CD14-positive monocyte (primary cell): ENCODE measurements at regions not wholly inside any gene's neighbourhood (a gene's known extent, or its start where the extent isn't known, plus 50 kb on each side); places are given as distances from the start of the nearest gene placed in this dataset.
A peak's percentile ranks its signal among the peaks of the same experiment; 100 is the strongest.

Experiments used
- DNase-seq, 3 donors: peaks; one replicate each; pipeline ENCODE4 v3.0.0-alpha.2; 2011 to 2022
- H2AFZ ChIP-seq: 2 replicates; pipeline ENCODE4 v1.6.0; 2012; ENCODE audit warnings: mild to moderate bottlenecking, low read depth, low read length, inconsistent platforms; ENCODE audit not compliant: insufficient read depth, poor library complexity, severe bottlenecking
- H3K27ac ChIP-seq, 2 donors: 1 replicate in 1 of 2; 2 replicates in 1 of 2; pipeline ENCODE4 v1.5.1; 2012 to 2013; ENCODE audit warnings: low read length in 2 of 2, control low read depth in 1 of 2, inconsistent platforms in 1 of 2, low read depth in 1 of 2, mild to moderate bottlenecking in 1 of 2
- H3K27me3 ChIP-seq, 2 donors: one replicate each; pipeline versions ENCODE4 v1.6.0 to v1.6.1; 2011 to 2013; ENCODE audit warnings: low read length in 2 of 2; ENCODE audit not compliant: control insufficient read depth in 2 of 2, insufficient read depth in 2 of 2
- H3K36me3 ChIP-seq, 2 donors: replicated peaks in 1 of 2; 1 replicate in 1 of 2; 2 replicates in 1 of 2; pipeline versions ENCODE4 v1.5.1 to v1.6.1; 2012 to 2013; ENCODE audit warnings: low read length in 2 of 2, control low read depth in 1 of 2, inconsistent platforms in 1 of 2, mild to moderate bottlenecking in 1 of 2; ENCODE audit not compliant: insufficient read depth in 2 of 2, control insufficient read depth in 1 of 2
- H3K4me1 ChIP-seq, 2 donors: 1 replicate in 1 of 2; 2 replicates in 1 of 2; pipeline versions ENCODE4 v1.5.1 to v1.6.1; 2012 to 2013; ENCODE audit warnings: low read length in 2 of 2, control low read depth in 1 of 2, inconsistent platforms in 1 of 2, mild to moderate bottlenecking in 1 of 2, moderate library complexity in 1 of 2; ENCODE audit not compliant: insufficient read depth in 2 of 2, control insufficient read depth in 1 of 2
- H3K4me2 ChIP-seq: replicated peaks from 2 replicates; pipeline ENCODE3; 2012; ENCODE audit warnings: low read length, moderate library complexity, mild to moderate bottlenecking; ENCODE audit not compliant: poor library complexity, severe bottlenecking; ENCODE audit errors: extremely low read depth
- H3K4me3 ChIP-seq, 3 experiments: fragments of 200-600 bp in 1 of 3; sonication (generic) in 1 of 3; replicated peaks in 1 of 3; 1 replicate in 2 of 3; 2 replicates in 1 of 3; pipeline ENCODE4 v1.5.1; 2011 to 2013; ENCODE audit warnings: low read length in 3 of 3, mild to moderate bottlenecking in 3 of 3, control low read depth in 2 of 3, low read depth in 2 of 3, inconsistent platforms in 1 of 3, moderate library complexity in 1 of 3
- H3K79me2 ChIP-seq: 2 replicates; pipeline ENCODE4 v1.6.0; 2012; ENCODE audit warnings: mild to moderate bottlenecking, control low read depth, inconsistent platforms, low read length, moderate library complexity; ENCODE audit not compliant: insufficient read depth
- H3K9ac ChIP-seq: 2 replicates; pipeline ENCODE4 v1.6.0; 2017; ENCODE audit warnings: low read length, mild to moderate bottlenecking; ENCODE audit not compliant: insufficient read depth, poor library complexity, severe bottlenecking
- H3K9me3 ChIP-seq, 2 donors: replicated peaks in 1 of 2; 1 replicate in 1 of 2; 2 replicates in 1 of 2; pipeline versions ENCODE4 v1.5.1 to v1.6.1; 2012 to 2013; ENCODE audit warnings: low read length in 2 of 2, control low read depth in 1 of 2; ENCODE audit not compliant: control insufficient read depth in 1 of 2, insufficient read depth in 1 of 2
- H4K20me1 ChIP-seq: 2 replicates; pipeline ENCODE4 v1.6.0; 2012; ENCODE audit warnings: mild to moderate bottlenecking, low read length, control low read depth, moderate library complexity; ENCODE audit not compliant: insufficient read depth
- H3K27ac Mint-ChIP-seq, 7 donors: one replicate each; pipeline ENCODE4 v1.8.0; 2020; ENCODE audit warnings: mild to moderate bottlenecking in 7 of 7, mixed read lengths in 7 of 7, moderate library complexity in 6 of 7, inconsistent platforms in 2 of 7
- H3K27me3 Mint-ChIP-seq, 3 donors: one replicate each; pipeline ENCODE4 v1.8.0; 2021 to 2022; ENCODE audit warnings: low read depth in 3 of 3, mild to moderate bottlenecking in 3 of 3, mixed read lengths in 3 of 3, moderate library complexity in 3 of 3, inconsistent platforms in 1 of 3
- H3K36me3 Mint-ChIP-seq, 2 donors: one replicate each; pipeline ENCODE4 v1.8.0; 2020; ENCODE audit warnings: mixed read lengths in 2 of 2, inconsistent platforms in 1 of 2, mild to moderate bottlenecking in 1 of 2
- H3K4me1 Mint-ChIP-seq: one replicate; pipeline ENCODE4 v1.8.0; 2020; ENCODE audit warnings: mild to moderate bottlenecking, mixed read lengths
- H3K4me3 Mint-ChIP-seq, 2 donors: one replicate each; pipeline ENCODE4 v1.8.0; 2020; ENCODE audit warnings: mild to moderate bottlenecking in 2 of 2, mixed read lengths in 2 of 2, moderate library complexity in 1 of 2
- H3K9me3 Mint-ChIP-seq, 7 donors: one replicate each; pipeline ENCODE4 v1.8.0; 2020 to 2022; ENCODE audit warnings: mixed read lengths in 7 of 7, mild to moderate bottlenecking in 6 of 7, moderate library complexity in 6 of 7, inconsistent platforms in 2 of 7
- WGBS: methylation state at CpG from one replicate; pipeline ENCODE4 v1.1.5; 2013; ENCODE audit warnings: missing lambda C conversion rate; ENCODE audit not compliant: insufficient coverage; 5-methylcytosine and 5-hydroxymethylcytosine counted together
- intact Hi-C, 2 donors: fragments of 100-400 bp; cut with micrococcal nuclease; formaldehyde crosslinking; loops; one replicate each; pipeline versions ENCODE4 v1.15.0 to v1.15.1; 2023
- TF ChIP-seq, protein P1 (sequence below): fragments of 200-600 bp; IDR thresholded peaks from one replicate; pipeline ENCODE4 v1.8.0; 2022; ENCODE audit warnings: antibody characterized with exemption, mild to moderate bottlenecking

DNA sequence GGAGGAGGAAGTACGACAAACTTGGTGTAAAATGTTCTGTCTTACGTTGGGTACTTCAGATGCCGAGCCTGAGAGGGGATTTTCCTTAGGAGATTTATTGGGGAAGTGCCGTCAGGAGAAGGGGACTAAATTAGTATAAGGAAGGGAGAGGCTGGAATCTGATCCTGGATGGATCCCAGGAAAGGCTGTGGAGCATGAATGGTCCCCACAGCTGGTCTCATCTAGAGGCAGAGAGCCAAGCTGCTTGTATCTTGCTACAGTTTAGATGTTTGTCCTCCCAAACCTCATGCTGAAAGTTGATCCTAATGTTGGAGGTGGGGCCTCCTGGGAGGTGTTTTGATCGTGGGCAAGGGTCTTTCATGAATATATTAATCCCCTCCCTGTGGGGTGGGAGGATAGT lies 798.4 kb upstream of the EEF2KMT start:
- H3K9me3 Mint-ChIP-seq: peaks cover 2 to 31% (median 5%) of the 10 kb centered on the region in 7 donors
- Histone ChIP-seq H3K4me1 (no peaks in the 10 kb centered on the region), H3K36me3 (no peaks in the 10 kb centered on the region), H3K79me2 (no peaks in the 10 kb centered on the region), H3K27me3 (no peaks in the 10 kb centered on the region), H4K20me1 (no peaks in the 10 kb centered on the region), H3K9ac (no peak overlapping the region), H3K27ac (no peak overlapping the region), H3K9me3 (peaks cover 10 to 11% of the 10 kb centered on the region in 2 donors), H3K4me3 (no peak overlapping the region), H2AFZ (no peak overlapping the region), H3K4me2 (no peak overlapping the region)
- no peaks in the 10 kb centered on the region for H3K4me1 Mint-ChIP-seq
- no peak overlapping the region for H3K4me3 Mint-ChIP-seq
- WGBS: 45% methylated on average over 1 of the region's 5 CpGs
- intact Hi-C loops: no loop called here
- peak overlapping the region in 1 of 7 donors; percentile 50 for H3K27ac Mint-ChIP-seq
- DNase-seq: no peak
- H3K36me3 Mint-ChIP-seq: no peaks in the 10 kb centered on the region
- peaks cover 0 to 2% (median 0%) of the 10 kb centered on the region in 3 donors for H3K27me3 Mint-ChIP-seq
- TF ChIP-seq, protein P1, sequence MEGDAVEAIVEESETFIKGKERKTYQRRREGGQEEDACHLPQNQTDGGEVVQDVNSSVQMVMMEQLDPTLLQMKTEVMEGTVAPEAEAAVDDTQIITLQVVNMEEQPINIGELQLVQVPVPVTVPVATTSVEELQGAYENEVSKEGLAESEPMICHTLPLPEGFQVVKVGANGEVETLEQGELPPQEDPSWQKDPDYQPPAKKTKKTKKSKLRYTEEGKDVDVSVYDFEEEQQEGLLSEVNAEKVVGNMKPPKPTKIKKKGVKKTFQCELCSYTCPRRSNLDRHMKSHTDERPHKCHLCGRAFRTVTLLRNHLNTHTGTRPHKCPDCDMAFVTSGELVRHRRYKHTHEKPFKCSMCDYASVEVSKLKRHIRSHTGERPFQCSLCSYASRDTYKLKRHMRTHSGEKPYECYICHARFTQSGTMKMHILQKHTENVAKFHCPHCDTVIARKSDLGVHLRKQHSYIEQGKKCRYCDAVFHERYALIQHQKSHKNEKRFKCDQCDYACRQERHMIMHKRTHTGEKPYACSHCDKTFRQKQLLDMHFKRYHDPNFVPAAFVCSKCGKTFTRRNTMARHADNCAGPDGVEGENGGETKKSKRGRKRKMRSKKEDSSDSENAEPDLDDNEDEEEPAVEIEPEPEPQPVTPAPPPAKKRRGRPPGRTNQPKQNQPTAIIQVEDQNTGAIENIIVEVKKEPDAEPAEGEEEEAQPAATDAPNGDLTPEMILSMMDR: no peak

DNA sequence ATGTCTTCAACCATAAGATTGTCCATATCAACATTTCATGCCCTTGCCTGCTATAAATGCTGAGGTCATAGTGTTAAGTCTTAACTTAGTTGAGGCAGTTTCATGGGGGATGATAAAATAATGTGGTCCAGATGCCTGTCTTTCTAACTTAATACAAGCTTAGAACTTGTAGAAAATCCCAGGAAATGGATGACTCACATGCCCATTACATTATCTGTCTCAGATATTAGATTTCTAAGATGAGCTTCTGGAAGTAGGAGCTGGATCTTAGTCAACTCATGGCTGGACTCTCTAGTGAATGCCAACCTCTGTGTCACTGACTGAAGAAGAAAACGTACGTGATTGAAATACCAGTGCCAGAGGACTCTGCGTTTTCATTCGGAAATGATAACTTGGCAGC lies 797.5 kb upstream of the EEF2KMT start:
- Mint-ChIP-seq H3K36me3 (no peaks in the 10 kb centered on the region), H3K9me3 (peaks cover 2 to 28% (median 3%) of the 10 kb centered on the region in 7 donors), H3K27ac (no peak overlapping the region), H3K27me3 (peaks cover 0 to 2% (median 0%) of the 10 kb centered on the region in 3 donors), H3K4me1 (no peaks in the 10 kb centered on the region), H3K4me3 (no peak overlapping the region)
- H3K9me3 ChIP-seq: peaks cover 10 to 11% of the 10 kb centered on the region in 2 donors
- H2AFZ ChIP-seq: no peak overlapping the region
- no peaks in the 10 kb centered on the region for H3K4me1 ChIP-seq
- H3K27me3 ChIP-seq: no peaks in the 10 kb centered on the region
- H4K20me1 ChIP-seq: no peaks in the 10 kb centered on the region
- no peak overlapping the region for H3K4me2 ChIP-seq
- no peaks in the 10 kb centered on the region for H3K36me3 ChIP-seq
- WGBS: 98% methylated on average over 4 of the region's 4 CpGs
- DNase-seq: no peak
- H3K79me2 ChIP-seq: no peaks in the 10 kb centered on the region
- TF ChIP-seq, protein P1: no peak
- no peak overlapping the region for H3K9ac ChIP-seq
- H3K27ac ChIP-seq: no peak overlapping the region
- H3K4me3 ChIP-seq: no peak overlapping the region
- intact Hi-C loops: no loop called here
